HEK293 (cell line): ENCODE measurements at regions not wholly inside any gene's neighbourhood (a gene's known extent, or its start where the extent isn't known, plus 50 kb on each side); places are given as distances from the start of the nearest gene placed in this dataset.

Source experiments
- CTCF ChIA-PET: fragments of 350-600 bp; formaldehyde crosslinking; extraction: SDS; loops from one replicate; lab custom pipeline; 2021; ENCODE audit warnings: antibody characterized with exemption; lab: Yijun Ruan, JAX
- POLR2A ChIA-PET: fragments of 300-600 bp; formaldehyde crosslinking; extraction: SDS; loops from one replicate; lab custom pipeline; 2020; ENCODE audit warnings: antibody characterized with exemption, inconsistent platforms; lab: Yijun Ruan, JAX
- H3K27ac ChIP-seq: fragments of 200-500 bp; sonication (Bioruptor generic); 2 replicates; pipeline ENCODE4 v1.5.1; 2014; ENCODE audit warnings: low read depth, low read length, control low read depth, inconsistent platforms; ENCODE audit errors: extremely low read depth
- H3K36me3 ChIP-seq, 2 experiments: fragments of 200-500 bp in 1 of 2; sonication (Bioruptor generic) in 1 of 2; 1 replicate in 1 of 2; 2 replicates in 1 of 2; pipeline ENCODE4 v1.5.1; 2014 to 2017; ENCODE audit warnings: inconsistent platforms in 2 of 2, low read length in 2 of 2; ENCODE audit not compliant: control insufficient read depth in 2 of 2, insufficient read depth in 1 of 2
- H3K4me1 ChIP-seq: fragments of 200-500 bp; sonication (Bioruptor generic); 2 replicates; pipeline ENCODE4 v1.5.1; 2014; ENCODE audit warnings: mild to moderate bottlenecking, low read length, inconsistent platforms; ENCODE audit not compliant: control insufficient read depth, insufficient read depth
- H3K4me3 ChIP-seq: 2 replicates; pipeline ENCODE4 v1.5.1; 2011; ENCODE audit warnings: low read depth, mild to moderate bottlenecking, control low read depth, low read length, moderate library complexity
- H3K9me3 ChIP-seq: fragments of 200-500 bp; sonication (Bioruptor generic); 2 replicates; pipeline ENCODE4 v1.5.1; 2014; ENCODE audit warnings: low read depth, low read length, inconsistent platforms; ENCODE audit not compliant: control insufficient read depth, insufficient read depth
- KLF1 ChIP-seq: fragments of 450-650 bp; formaldehyde crosslinking; IDR thresholded peaks from 2 replicates; pipeline ENCODE4 v1.5.1; 2016; ENCODE audit warnings: missing biosample characterization, missing genetic modification characterization
- KLF16 ChIP-seq: fragments of 450-650 bp; formaldehyde crosslinking; IDR thresholded peaks from 2 replicates; pipeline ENCODE4 v1.5.1; 2017; ENCODE audit warnings: missing biosample characterization, missing genetic modification characterization
- OSR2 ChIP-seq: fragments of 450-650 bp; formaldehyde crosslinking; IDR thresholded peaks from 2 replicates; pipeline ENCODE4 v1.5.1; 2016; ENCODE audit warnings: missing biosample characterization, missing genetic modification characterization
- PRDM2 ChIP-seq: fragments of 450-650 bp; formaldehyde crosslinking; IDR thresholded peaks from 2 replicates; pipeline ENCODE4 v1.5.1; 2016; ENCODE audit warnings: missing biosample characterization, missing genetic modification characterization, borderline replicate concordance
- SP2 ChIP-seq: fragments of 450-650 bp; formaldehyde crosslinking; IDR thresholded peaks from 2 replicates; pipeline ENCODE4 v1.5.1; 2016; ENCODE audit warnings: missing biosample characterization, missing genetic modification characterization
- ZBTB11 ChIP-seq: fragments of 450-650 bp; formaldehyde crosslinking; conservative IDR thresholded peaks from 2 replicates; pipeline ENCODE4 v1.5.1; 2016; ENCODE audit warnings: low read depth, missing biosample characterization, missing genetic modification characterization
- ZBTB26 ChIP-seq: fragments of 450-650 bp; formaldehyde crosslinking; optimal IDR thresholded peaks from 2 replicates; pipeline ENCODE3; 2016; ENCODE audit warnings: missing biosample characterization, mild to moderate bottlenecking, missing genetic modification characterization
- ZFP37 ChIP-seq: fragments of 450-650 bp; formaldehyde crosslinking; IDR thresholded peaks from 2 replicates; pipeline ENCODE4 v1.5.1; 2016; ENCODE audit warnings: missing biosample characterization, missing genetic modification characterization
- ZNF157 ChIP-seq: fragments of 450-650 bp; formaldehyde crosslinking; IDR thresholded peaks from 2 replicates; pipeline ENCODE4 v1.5.1; 2016; ENCODE audit warnings: missing biosample characterization, missing genetic modification characterization
- ZNF19 ChIP-seq: fragments of 450-650 bp; formaldehyde crosslinking; IDR thresholded peaks from 2 replicates; pipeline ENCODE4; 2016; ENCODE audit warnings: missing biosample characterization, missing genetic modification characterization, low read depth
- ZNF211 ChIP-seq: fragments of 450-650 bp; formaldehyde crosslinking; IDR thresholded peaks from 2 replicates; pipeline ENCODE4 v1.5.1; 2016; ENCODE audit warnings: low read depth, missing biosample characterization, missing genetic modification characterization
- ZNF239 ChIP-seq: fragments of 450-650 bp; formaldehyde crosslinking; IDR thresholded peaks from 2 replicates; pipeline ENCODE4 v1.5.1; 2016; ENCODE audit warnings: missing biosample characterization, missing genetic modification characterization
- ZNF24 ChIP-seq: fragments of 450-650 bp; formaldehyde crosslinking; IDR thresholded peaks from 2 replicates; pipeline ENCODE4 v1.5.1; 2016; ENCODE audit warnings: missing biosample characterization, missing genetic modification characterization
- ZNF266 ChIP-seq: fragments of 450-650 bp; formaldehyde crosslinking; IDR thresholded peaks from 2 replicates; pipeline ENCODE4 v1.5.1; 2016; ENCODE audit warnings: missing biosample characterization, missing genetic modification characterization, low read depth
- ZNF366 ChIP-seq: fragments of 450-650 bp; formaldehyde crosslinking; conservative IDR thresholded peaks from 2 replicates; pipeline ENCODE4 v1.5.1; 2016; ENCODE audit warnings: missing biosample characterization, missing genetic modification characterization
- ZNF513 ChIP-seq: fragments of 450-650 bp; IDR thresholded peaks from 2 replicates; pipeline ENCODE4 v1.5.1; 2018; ENCODE audit warnings: missing biosample characterization, missing genetic modification characterization
- ZSCAN30 ChIP-seq: fragments of 450-650 bp; IDR thresholded peaks from 2 replicates; pipeline ENCODE4 v1.5.1; 2018; ENCODE audit warnings: missing biosample characterization, mild to moderate bottlenecking, missing genetic modification characterization, moderate library complexity
- ZSCAN4 ChIP-seq: fragments of 450-650 bp; formaldehyde crosslinking; IDR thresholded peaks from 2 replicates; pipeline ENCODE4 v1.5.1; 2017; ENCODE audit warnings: missing biosample characterization, missing genetic modification characterization
- TF ChIP-seq, protein P1 (sequence below): fragments of 450-650 bp; formaldehyde crosslinking; IDR thresholded peaks from 2 replicates; pipeline ENCODE4 v1.5.1; 2016; ENCODE audit warnings: missing biosample characterization, missing genetic modification characterization
- TF ChIP-seq, protein P2 (sequence below): fragments of 450-650 bp; formaldehyde crosslinking; IDR thresholded peaks from 2 replicates; pipeline ENCODE4 v1.5.1; 2016; ENCODE audit warnings: missing biosample characterization, missing genetic modification characterization

GRCh38 chr1:69373520-69373919, 194.2 kb upstream of the LRRC7 start (continued):
- TF ChIP-seq PRDM2 (tag by site-specific recombination) (no peak), ZNF239 (no peak), OSR2 (tag by site-specific recombination) (no peak), ZNF211 (tag by site-specific recombination) (no peak), ZSCAN4 (no peak), ZNF266 (tag by site-specific recombination) (no peak), SP2 (tag by site-specific recombination) (no peak), ZNF157 (tag by site-specific recombination) (no peak)

DNA sequence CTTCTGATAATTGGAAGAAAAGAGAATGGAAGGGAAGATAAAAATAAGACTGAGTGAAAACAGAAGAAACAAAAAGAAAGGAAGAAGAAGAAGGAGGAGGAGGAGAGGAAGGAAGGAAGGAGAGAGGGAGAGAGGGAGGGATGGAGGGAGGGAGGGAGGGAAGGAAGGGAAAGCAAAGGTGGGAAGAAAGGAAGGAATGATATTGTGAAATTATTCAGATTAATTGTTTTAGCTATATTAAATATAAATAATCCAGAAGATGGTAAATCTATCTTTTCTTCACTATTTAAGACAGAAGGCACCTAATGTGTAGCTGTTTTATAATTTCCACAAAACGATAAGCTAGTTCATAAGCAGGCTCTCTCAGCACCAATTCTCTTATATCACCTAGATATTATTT, 191.3 kb upstream of the LRRC7 start:
- H3K4me3 ChIP-seq = no peak overlapping the region
- no peaks in the 10 kb centered on the region for H3K36me3 ChIP-seq
- no peak overlapping the region for H3K27ac ChIP-seq
- H3K9me3 ChIP-seq = no peaks in the 10 kb centered on the region
- ChIA-PET CTCF (interaction anchor here (0.6 kb wide), 2 partner anchors 318 to 539 kb away, joined by 3 to 4 read pairs; no protein-coding TSS in a partner anchor), POLR2A (no interaction called here)
- H3K4me1 ChIP-seq = no peaks in the 10 kb centered on the region
- TF ChIP-seq ZBTB26 (no peak), ZNF513 (no peak), ZNF366 (tag by site-specific recombination) (no peak), ZSCAN30 (no peak), ZFP37 (tag by site-specific recombination) (no peak), KLF1 (tag by site-specific recombination) (no peak), ZBTB11 (tag by site-specific recombination) (no peak), KLF16 (tag by site-specific recombination) (no peak), ZNF19 (tag by site-specific recombination) (no peak), ZNF24 (tag by site-specific recombination) (no peak)
- TF ChIP-seq, protein P1, sequence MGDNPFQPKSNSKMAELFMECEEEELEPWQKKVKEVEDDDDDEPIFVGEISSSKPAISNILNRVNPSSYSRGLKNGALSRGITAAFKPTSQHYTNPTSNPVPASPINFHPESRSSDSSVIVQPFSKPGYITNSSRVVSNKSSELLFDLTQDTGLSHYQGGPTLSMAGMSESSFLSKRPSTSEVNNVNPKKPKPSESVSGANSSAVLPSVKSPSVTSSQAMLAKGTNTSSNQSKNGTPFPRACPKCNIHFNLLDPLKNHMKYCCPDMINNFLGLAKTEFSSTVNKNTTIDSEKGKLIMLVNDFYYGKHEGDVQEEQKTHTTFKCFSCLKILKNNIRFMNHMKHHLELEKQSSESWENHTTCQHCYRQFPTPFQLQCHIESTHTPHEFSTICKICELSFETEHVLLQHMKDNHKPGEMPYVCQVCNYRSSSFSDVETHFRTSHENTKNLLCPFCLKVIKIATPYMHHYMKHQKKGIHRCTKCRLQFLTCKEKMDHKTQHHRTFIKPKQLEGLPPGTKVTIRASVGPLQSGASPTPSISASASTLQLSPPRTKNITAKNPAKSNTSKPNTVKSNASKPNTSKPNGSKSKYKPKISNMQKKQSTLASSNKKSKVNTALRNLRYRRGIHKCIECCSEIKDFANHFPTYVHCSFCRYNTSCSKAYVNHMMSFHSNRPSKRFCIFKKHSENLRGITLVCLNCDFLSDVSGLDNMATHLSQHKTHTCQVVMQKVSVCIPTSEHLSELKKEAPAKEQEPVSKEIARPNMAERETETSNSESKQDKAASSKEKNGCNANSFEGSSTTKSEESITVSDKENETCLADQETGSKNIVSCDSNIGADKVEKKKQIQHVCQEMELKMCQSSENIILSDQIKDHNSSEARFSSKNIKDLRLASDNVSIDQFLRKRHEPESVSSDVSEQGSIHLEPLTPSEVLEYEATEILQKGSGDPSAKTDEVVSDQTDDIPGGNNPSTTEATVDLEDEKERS (tag by site-specific recombination) = no peak
- TF ChIP-seq, protein P2, sequence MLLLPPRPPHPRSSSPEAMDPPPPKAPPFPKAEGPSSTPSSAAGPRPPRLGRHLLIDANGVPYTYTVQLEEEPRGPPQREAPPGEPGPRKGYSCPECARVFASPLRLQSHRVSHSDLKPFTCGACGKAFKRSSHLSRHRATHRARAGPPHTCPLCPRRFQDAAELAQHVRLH (tag by site-specific recombination) = no peak
